Neuronal stem cell (in vitro differentiated cells): ENCODE measurements at regions not wholly inside any gene's neighbourhood (a gene's known extent, or its start where the extent isn't known, plus 50 kb on each side); places are given as distances from the start of the nearest gene placed in this dataset.

ENCODE experiments used
- DNase-seq: peaks from one replicate; pipeline ENCODE4 v3.0.0-alpha.2; 2013; ENCODE audit warnings: low spot score
- H2AFZ ChIP-seq: one replicate; pipeline ENCODE4 v1.6.1; 2013; ENCODE audit warnings: mild to moderate bottlenecking, low read length, inconsistent platforms
- H2AK5ac ChIP-seq: 2 replicates; pipeline ENCODE4 v1.6.1; 2013; ENCODE audit warnings: low read depth, mild to moderate bottlenecking, inconsistent platforms, low read length, moderate library complexity, mixed read lengths
- H2BK120ac ChIP-seq: 2 replicates; pipeline ENCODE4 v1.6.1; 2013; ENCODE audit warnings: low read depth, mild to moderate bottlenecking, inconsistent platforms, low read length, moderate library complexity, mixed read lengths
- H2BK12ac ChIP-seq: one replicate; pipeline ENCODE4 v1.6.1; 2013; ENCODE audit warnings: low read length, inconsistent platforms
- H2BK15ac ChIP-seq: 2 replicates; pipeline ENCODE4 v1.6.1; 2013; ENCODE audit warnings: mild to moderate bottlenecking, low read length, inconsistent platforms, mixed read lengths
- H2BK5ac ChIP-seq: one replicate; pipeline ENCODE4 v1.6.1; 2013; ENCODE audit warnings: inconsistent platforms, mild to moderate bottlenecking, low read length, moderate library complexity
- H3K14ac ChIP-seq: one replicate; pipeline ENCODE4 v1.6.1; 2013; ENCODE audit warnings: low read length, inconsistent platforms
- H3K18ac ChIP-seq: 2 replicates; pipeline ENCODE4 v1.6.1; 2013; ENCODE audit warnings: low read length, inconsistent platforms
- H3K23ac ChIP-seq: 2 replicates; pipeline ENCODE4 v1.6.1; 2013; ENCODE audit warnings: low read depth, mild to moderate bottlenecking, mixed read lengths, low read length, inconsistent platforms; ENCODE audit not compliant: poor library complexity
- H3K27ac ChIP-seq: replicated peaks from 3 replicates; pipeline ENCODE4 v1.5.1; 2013; ENCODE audit warnings: low read length, inconsistent platforms
- H3K27me3 ChIP-seq, 3 experiments: 2 replicates each; pipeline ENCODE4 v1.6.1; 2013; ENCODE audit warnings: low read length in 3 of 3, mild to moderate bottlenecking in 2 of 3, inconsistent platforms in 1 of 3, low read depth in 1 of 3, mixed read lengths in 1 of 3, moderate library complexity in 1 of 3; ENCODE audit not compliant: control insufficient read depth in 3 of 3, insufficient read depth in 3 of 3
- H3K36me3 ChIP-seq, 2 donors: replicated peaks in 1 of 2; 2 replicates each; pipeline ENCODE4 v1.6.1; 2013; ENCODE audit warnings: low read length in 2 of 2; ENCODE audit not compliant: control insufficient read depth in 2 of 2, insufficient read depth in 2 of 2
- H3K4ac ChIP-seq: 2 replicates; pipeline ENCODE4 v1.6.1; 2013; ENCODE audit warnings: inconsistent platforms, mild to moderate bottlenecking, low read length, moderate library complexity
- H3K4me1 ChIP-seq, 2 donors: 1 replicate in 1 of 2; 2 replicates in 1 of 2; pipeline ENCODE4 v1.6.1; 2013; ENCODE audit warnings: low read length in 2 of 2, low read depth in 1 of 2; ENCODE audit not compliant: control insufficient read depth in 2 of 2, insufficient read depth in 1 of 2
- H3K4me2 ChIP-seq: one replicate; pipeline ENCODE4 v1.6.1; 2013; ENCODE audit warnings: mild to moderate bottlenecking, low read length, inconsistent platforms; ENCODE audit not compliant: insufficient read depth, poor library complexity, severe bottlenecking
- H3K4me3 ChIP-seq, 2 donors: 2 replicates each; pipeline ENCODE4 v1.5.1; 2013; ENCODE audit warnings: low read length in 2 of 2, mild to moderate bottlenecking in 2 of 2, inconsistent platforms in 1 of 2, moderate library complexity in 1 of 2
- H3K79me1 ChIP-seq: one replicate; pipeline ENCODE4 v1.6.1; 2013; ENCODE audit warnings: low read depth, mild to moderate bottlenecking, inconsistent platforms, low read length, moderate library complexity
- H3K9ac ChIP-seq: one replicate; pipeline ENCODE4 v1.6.1; 2013; ENCODE audit warnings: mild to moderate bottlenecking, low read depth, low read length, inconsistent platforms; ENCODE audit not compliant: poor library complexity
- H3K9me3 ChIP-seq, 2 donors: replicated peaks in 1 of 2; 2 replicates each; pipeline versions ENCODE3 to v1.6.1; 2013; ENCODE audit warnings: low read length in 2 of 2, mild to moderate bottlenecking in 2 of 2, inconsistent platforms in 1 of 2, low read depth in 1 of 2, mixed read lengths in 1 of 2, moderate library complexity in 1 of 2; ENCODE audit not compliant: control insufficient read depth in 2 of 2, insufficient read depth in 1 of 2
- H4K8ac ChIP-seq: one replicate; pipeline ENCODE4 v1.6.1; 2013; ENCODE audit warnings: low read depth, mild to moderate bottlenecking, inconsistent platforms, low read length, moderate library complexity
- H4K91ac ChIP-seq: one replicate; pipeline ENCODE4 v1.6.1; 2013; ENCODE audit warnings: low read length, low read depth, mild to moderate bottlenecking, inconsistent platforms; ENCODE audit not compliant: poor library complexity
- WGBS, 2 donors: extraction: QIAGEN DNeasy Blood & Tissue Kit; methylation state at CpG; one replicate each; pipeline ENCODE4 v1.1.7; 2013; ENCODE audit warnings: missing lambda C conversion rate in 2 of 2, mixed read lengths in 1 of 2; ENCODE audit not compliant: insufficient read length in 2 of 2, insufficient replicate concordance in 1 of 2; ENCODE audit errors: extremely low coverage in 2 of 2; 5-methylcytosine and 5-hydroxymethylcytosine counted together

GRCh38 chr2:16742026-16742425, 76.4 kb upstream of the CYRIA start:
- H3K18ac ChIP-seq, result no peak overlapping the region
- no peak overlapping the region for H3K23ac ChIP-seq
- no peak overlapping the region for H2BK5ac ChIP-seq
- H3K4me2 ChIP-seq, result no peak overlapping the region
- H3K79me1 ChIP-seq, result peaks cover 2% of the 10 kb centered on the region
- H3K27ac ChIP-seq, result no peak overlapping the region
- H3K4me1 ChIP-seq, result no peaks in the 10 kb centered on the region
- H3K9me3 ChIP-seq, result no peaks in the 10 kb centered on the region
- no peak overlapping the region for H2AFZ ChIP-seq
- no CpG with 5 or more reads among the region's 1 CpG for WGBS, 2 donors
- no peak overlapping the region for H2BK12ac ChIP-seq
- no peak overlapping the region for H2BK120ac ChIP-seq
- no peaks in the 10 kb centered on the region for H3K27me3 ChIP-seq
- no peak overlapping the region for H3K4me3 ChIP-seq
- no peak overlapping the region for H2AK5ac ChIP-seq
- H3K14ac ChIP-seq, result no peak overlapping the region
- no peak overlapping the region for H4K91ac ChIP-seq
- no peak overlapping the region for H3K9ac ChIP-seq
- no peaks in the 10 kb centered on the region for H3K36me3 ChIP-seq
- no peak for DNase-seq
- H4K8ac ChIP-seq, result no peak overlapping the region
- H3K4ac ChIP-seq, result no peak overlapping the region
- H2BK15ac ChIP-seq, result no peak overlapping the region

DNA sequence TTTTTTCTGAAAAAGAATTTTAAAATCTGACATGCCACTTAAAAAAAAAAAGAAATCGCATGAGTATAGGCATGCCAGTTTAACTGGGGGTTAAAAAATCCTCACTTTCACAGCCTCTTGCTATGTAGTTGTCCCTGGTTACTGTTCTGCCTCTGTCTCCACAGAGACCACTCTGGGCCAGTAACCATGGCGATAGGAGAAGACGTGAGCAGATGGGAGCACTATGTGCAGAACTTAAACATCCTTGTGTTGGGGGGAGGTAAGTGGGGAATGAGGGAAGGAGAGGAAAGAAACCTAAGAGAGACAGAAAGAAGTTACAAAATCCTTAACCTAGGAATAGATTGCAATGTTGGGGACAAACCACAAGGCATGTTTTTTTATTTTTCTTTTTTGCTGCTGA, 75.9 kb upstream of the CYRIA start:
- Histone ChIP-seq H2AK5ac (no peak overlapping the region), H2BK5ac (no peak overlapping the region), H3K4me3 (no peak overlapping the region), H3K27ac (no peak overlapping the region), H3K23ac (no peak overlapping the region), H2BK15ac (no peak overlapping the region), H2AFZ (no peak overlapping the region), H3K36me3 (no peaks in the 10 kb centered on the region), H3K4me1 (no peaks in the 10 kb centered on the region), H3K18ac (no peak overlapping the region), H3K14ac (no peak overlapping the region), H3K4ac (no peak overlapping the region), H3K79me1 (peaks cover 2% of the 10 kb centered on the region), H3K9me3 (no peaks in the 10 kb centered on the region), H2BK120ac (no peak overlapping the region), H4K91ac (no peak overlapping the region), H3K27me3 (no peaks in the 10 kb centered on the region), H2BK12ac (no peak overlapping the region), H3K4me2 (no peak overlapping the region), H3K9ac (no peak overlapping the region), H4K8ac (no peak overlapping the region)
- no CpG with 5 or more reads among the region's 3 CpGs for WGBS, 2 donors
- DNase-seq, result no peak

DNA sequence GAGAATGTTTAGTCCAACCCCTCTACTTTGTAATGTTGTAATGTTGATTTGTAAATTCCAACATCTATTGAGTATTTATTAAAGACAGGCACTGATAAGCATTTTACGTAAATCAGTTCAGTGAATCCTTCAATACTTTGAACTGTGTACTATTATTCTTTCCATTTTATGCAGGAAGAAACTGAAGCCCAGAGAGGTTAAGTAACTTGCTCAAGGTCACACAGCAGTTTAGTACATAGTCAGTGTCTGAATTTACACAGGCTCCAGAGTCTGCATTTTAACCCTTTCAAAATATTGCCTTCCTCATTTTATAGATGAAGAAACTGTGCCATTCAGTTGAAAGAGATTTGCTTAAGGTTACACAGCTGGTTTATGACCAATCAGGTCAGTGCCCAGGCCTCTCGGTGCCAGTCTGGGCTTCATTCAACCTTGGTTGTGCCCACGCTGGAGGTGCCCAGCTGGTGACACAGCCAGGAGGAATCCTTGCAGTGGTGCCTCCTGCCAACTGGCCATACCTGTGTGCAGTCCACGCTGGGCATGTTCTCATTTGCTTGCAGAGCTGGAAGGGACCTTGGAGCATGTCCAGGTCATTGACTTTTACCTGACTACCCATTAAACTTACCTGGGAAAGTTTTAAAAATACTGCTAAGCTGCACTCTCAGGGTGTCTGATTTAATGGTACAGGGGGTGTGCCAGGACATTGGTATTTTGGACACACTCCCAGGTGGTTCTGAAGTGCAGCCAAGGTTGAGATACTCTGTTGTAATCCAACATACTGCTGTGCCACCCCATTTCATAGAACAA, 74.3 kb upstream of the CYRIA start:
- H3K79me1 ChIP-seq, result no peaks in the 10 kb centered on the region
- H3K14ac ChIP-seq, result no peak overlapping the region
- no peaks in the 10 kb centered on the region for H3K9me3 ChIP-seq
- no peak overlapping the region for H3K27ac ChIP-seq
- no peak overlapping the region for H2BK12ac ChIP-seq
- no peak overlapping the region for H2BK5ac ChIP-seq
- no peak overlapping the region for H2AK5ac ChIP-seq
- no peak overlapping the region for H4K91ac ChIP-seq
- no peak overlapping the region for H3K9ac ChIP-seq
- no peak overlapping the region for H3K23ac ChIP-seq
- no peak overlapping the region for H2BK15ac ChIP-seq
- DNase-seq, result no peak
- no peak overlapping the region for H3K4ac ChIP-seq
- no peak overlapping the region for H2AFZ ChIP-seq
- H3K27me3 ChIP-seq, result peaks cover 0 to 2% (median 0%) of the 10 kb centered on the region in 3 experiments
- no peak overlapping the region for H4K8ac ChIP-seq
- H2BK120ac ChIP-seq, result no peak overlapping the region
- no peak overlapping the region for H3K4me3 ChIP-seq
- H3K4me1 ChIP-seq, result no peaks in the 10 kb centered on the region
- H3K36me3 ChIP-seq, result no peaks in the 10 kb centered on the region
- no CpG with 5 or more reads among the region's 4 CpGs for WGBS, 2 donors
- no peak overlapping the region for H3K4me2 ChIP-seq
- peak overlapping the region; percentile 51 for H3K18ac ChIP-seq

DNA sequence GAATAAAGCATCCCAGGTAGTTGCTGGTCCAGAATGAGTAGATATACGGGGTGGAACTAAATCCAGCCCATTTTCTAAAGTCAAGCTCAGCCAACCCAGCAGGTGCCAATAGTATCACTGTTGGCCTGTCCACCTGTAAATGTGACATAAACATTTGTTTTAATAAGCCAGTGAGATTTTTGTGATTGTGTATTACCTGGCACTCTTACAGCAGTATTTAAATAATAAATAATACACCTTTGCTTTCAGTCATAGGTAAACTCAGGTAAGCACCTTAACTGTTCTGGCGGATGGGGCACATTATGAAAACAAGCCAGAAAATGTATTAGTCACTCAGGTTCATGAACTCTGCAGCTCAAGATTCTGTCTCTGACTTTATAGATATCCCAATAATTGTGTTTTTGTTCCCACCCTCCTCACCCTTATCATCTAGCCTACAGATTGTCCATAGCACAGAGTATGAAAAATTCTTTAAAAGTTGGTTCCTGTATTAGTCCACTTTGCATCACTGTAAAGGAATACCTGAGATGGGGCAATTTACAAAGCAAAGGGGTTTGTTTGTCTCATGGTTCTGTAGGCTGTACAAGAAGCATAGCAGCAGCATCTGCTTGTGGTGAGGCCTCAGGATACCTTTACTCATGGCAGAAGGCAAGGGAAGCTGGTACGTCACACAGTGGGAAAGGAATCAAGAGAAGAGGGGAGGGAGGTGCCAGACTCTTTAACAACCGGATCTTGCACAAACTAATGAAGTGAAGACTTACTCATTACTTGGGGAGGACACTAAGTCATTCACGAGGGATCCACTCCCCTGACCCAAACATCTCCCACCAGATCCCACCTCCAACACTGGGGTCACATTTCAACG, 73.0 kb upstream of the CYRIA start:
- no peak overlapping the region for H2AK5ac ChIP-seq
- H3K14ac ChIP-seq, result no peak overlapping the region
- no peak for DNase-seq
- no peak overlapping the region for H2BK12ac ChIP-seq
- no peak overlapping the region for H2AFZ ChIP-seq
- no peak overlapping the region for H3K4me3 ChIP-seq
- H2BK15ac ChIP-seq, result no peak overlapping the region
- H3K18ac ChIP-seq, result no peak overlapping the region
- H3K36me3 ChIP-seq, result no peaks in the 10 kb centered on the region
- no peak overlapping the region for H2BK120ac ChIP-seq
- H3K9ac ChIP-seq, result no peak overlapping the region
- no peaks in the 10 kb centered on the region for H3K79me1 ChIP-seq
- H3K4me1 ChIP-seq, result no peaks in the 10 kb centered on the region
- no peak overlapping the region for H4K91ac ChIP-seq
- H2BK5ac ChIP-seq, result no peak overlapping the region
- H3K23ac ChIP-seq, result no peak overlapping the region
- H4K8ac ChIP-seq, result no peak overlapping the region
- H3K4ac ChIP-seq, result no peak overlapping the region
- H3K4me2 ChIP-seq, result no peak overlapping the region
- H3K27ac ChIP-seq, result no peak overlapping the region
- no peaks in the 10 kb centered on the region for H3K9me3 ChIP-seq
- no CpG with 5 or more reads among the region's 6 CpGs for whole genome bisulfite sequencing, 2 donors
- H3K27me3 ChIP-seq, result peaks cover 0 to 2% (median under 1%) of the 10 kb centered on the region in 3 experiments
